ENCODE measurements at regions not wholly inside any gene's neighbourhood (a gene's known extent, or its start where the extent isn't known, plus 50 kb on each side); places are given as distances from the start of the nearest gene placed in this dataset.

GRCh38 chr5:77828445-77828844 lies 52.3 kb upstream of the TBCA start:
- H3K36me3 Mint-ChIP-seq (ENCODE audit: low read depth): no peaks in the 10 kb centered on the region
- H3K27ac Mint-ChIP-seq (ENCODE audit: unreplicated experiment): no peak overlapping the region
- TF ChIP-seq CTCF (IDR thresholded peaks at IDR 0.05): peak; percentile 48
- peaks cover 18% of the 10 kb centered on the region for H3K27me3 Mint-ChIP-seq (ENCODE audit: low read depth)
- no peaks in the 10 kb centered on the region for H3K4me1 Mint-ChIP-seq (ENCODE audit: low read depth)
- H3K4me3 Mint-ChIP-seq (ENCODE audit: unreplicated experiment): no peak overlapping the region
- no peaks in the 10 kb centered on the region for H3K9me3 Mint-ChIP-seq (ENCODE audit: low read depth)
- DNase-seq (ENCODE audit: low spot score): no peak
